ENCODE measurements at regions not wholly inside any gene's neighbourhood (a gene's known extent, or its start where the extent isn't known, plus 50 kb on each side); places are given as distances from the start of the nearest gene placed in this dataset.

- H3K4me1 ChIP-seq (ENCODE audit: insufficient read depth, low read length) = peaks cover 2% of the 10 kb centered on the region
- H3K27me3 ChIP-seq (ENCODE audit: control insufficient read depth in 1 of 2, insufficient read depth in 2 of 2, low read length in 2 of 2) = no peaks in the 10 kb centered on the region
- CTCF ChIA-PET = no interaction called here
- Mint-ChIP-seq H3K27ac (no peak overlapping the region), H3K36me3 (ENCODE audit: low read depth) (no peaks in the 10 kb centered on the region), H3K27me3 (peaks cover 11% of the 10 kb centered on the region), H3K4me1 (ENCODE audit: low read depth) (no peaks in the 10 kb centered on the region), H3K4me3 (no peak overlapping the region), H3K9me3 (no peaks in the 10 kb centered on the region)
- POLR2A ChIA-PET = no interaction called here
- ATAC-seq (ENCODE audit: poor library complexity) (no peak), DNase-seq (no peak)
- H3K27ac ChIP-seq (ENCODE audit: low read depth in 1 of 2, low read length in 2 of 2) = no peak overlapping the region
- intact Hi-C loops (cut with DNase I, micrococcal nuclease) = no loop called here
- H3K9me3 ChIP-seq (ENCODE audit: control insufficient read depth in 1 of 2, insufficient read depth in 1 of 2, low read length in 2 of 2) = no peaks in the 10 kb centered on the region
- H3K36me3 ChIP-seq (ENCODE audit: insufficient read depth, low read length) = no peaks in the 10 kb centered on the region
- H3K4me3 ChIP-seq (ENCODE audit: low read length) = no peak overlapping the region
- TF ChIP-seq CTCF (IDR thresholded peaks at IDR 0.05) = no peak
Observed at GRCh38 chr5:173765029-173765644, 123.0 kb upstream of the CPEB4 start.

- no peak for DNase-seq
- ATAC-seq (ENCODE audit: poor library complexity) = no peak
- Histone ChIP-seq H3K27ac (ENCODE audit: low read depth in 1 of 2, low read length in 2 of 2) (no peak overlapping the region), H3K4me1 (ENCODE audit: insufficient read depth, low read length) (peaks cover 2% of the 10 kb centered on the region), H3K36me3 (ENCODE audit: insufficient read depth, low read length) (no peaks in the 10 kb centered on the region), H3K27me3 (ENCODE audit: control insufficient read depth in 1 of 2, insufficient read depth in 2 of 2, low read length in 2 of 2) (no peaks in the 10 kb centered on the region), H3K4me3 (ENCODE audit: low read length) (no peak overlapping the region), H3K9me3 (ENCODE audit: control insufficient read depth in 1 of 2, insufficient read depth in 1 of 2, low read length in 2 of 2) (no peaks in the 10 kb centered on the region)
- Mint-ChIP-seq H3K9me3 (no peaks in the 10 kb centered on the region), H3K27me3 (peaks cover 11% of the 10 kb centered on the region), H3K36me3 (ENCODE audit: low read depth) (no peaks in the 10 kb centered on the region), H3K4me3 (no peak overlapping the region), H3K27ac (no peak overlapping the region), H3K4me1 (ENCODE audit: low read depth) (no peaks in the 10 kb centered on the region)
- intact Hi-C loops (cut with DNase I, micrococcal nuclease) = no loop called here
- no peak for TF ChIP-seq CTCF (IDR thresholded peaks at IDR 0.05)
- CTCF ChIA-PET = no interaction called here
- POLR2A ChIA-PET = no interaction called here
Observed at GRCh38 chr5:173765661-173766060, 122.5 kb upstream of the CPEB4 start.

- peaks cover 2% of the 10 kb centered on the region for H3K4me1 ChIP-seq (ENCODE audit: insufficient read depth, low read length)
- Mint-ChIP-seq H3K36me3 (ENCODE audit: low read depth) (no peaks in the 10 kb centered on the region), H3K27ac (no peak overlapping the region), H3K27me3 (peaks cover 5% of the 10 kb centered on the region), H3K4me3 (no peak overlapping the region), H3K4me1 (ENCODE audit: low read depth) (no peaks in the 10 kb centered on the region), H3K9me3 (no peaks in the 10 kb centered on the region)
- intact Hi-C loops (cut with DNase I, micrococcal nuclease) = no loop called here
- no peak for TF ChIP-seq CTCF (IDR thresholded peaks at IDR 0.05)
- POLR2A ChIA-PET = no interaction called here
- DNase-seq (no peak), ATAC-seq (ENCODE audit: poor library complexity) (no peak)
- CTCF ChIA-PET = no interaction called here
- no peaks in the 10 kb centered on the region for H3K27me3 ChIP-seq (ENCODE audit: control insufficient read depth in 1 of 2, insufficient read depth in 2 of 2, low read length in 2 of 2)
- H3K4me3 ChIP-seq (ENCODE audit: low read length) = no peak overlapping the region
- no peaks in the 10 kb centered on the region for H3K36me3 ChIP-seq (ENCODE audit: insufficient read depth, low read length)
- no peak overlapping the region for H3K27ac ChIP-seq (ENCODE audit: low read depth in 1 of 2, low read length in 2 of 2)
- H3K9me3 ChIP-seq (ENCODE audit: control insufficient read depth in 1 of 2, insufficient read depth in 1 of 2, low read length in 2 of 2) = no peaks in the 10 kb centered on the region
Observed at GRCh38 chr5:173767574-173768266, 120.4 kb upstream of the CPEB4 start.

All from CD4-positive, alpha-beta T cell (primary cell).